Fibroblast of mammary gland (primary cell): ENCODE measurements at regions not wholly inside any gene's neighbourhood (a gene's known extent, or its start where the extent isn't known, plus 50 kb on each side); places are given as distances from the start of the nearest gene placed in this dataset.

ENCODE experiments used
- DNase-seq: peaks from one replicate; pipeline ENCODE4 v3.0.0-alpha.2; 2010; ENCODE audit warnings: low read depth
- H3K4me3 ChIP-seq: 2 replicates; pipeline ENCODE4 v1.5.1; 2011; ENCODE audit warnings: low read depth, mild to moderate bottlenecking, low read length, moderate library complexity; ENCODE audit not compliant: control insufficient read depth
- TF ChIP-seq, protein P1 (sequence below): conservative IDR thresholded peaks from 2 replicates; pipeline ENCODE4 v1.5.1; 2011; ENCODE audit warnings: low read depth, low read length, inconsistent platforms; ENCODE audit not compliant: control insufficient read depth, insufficient read depth

DNA sequence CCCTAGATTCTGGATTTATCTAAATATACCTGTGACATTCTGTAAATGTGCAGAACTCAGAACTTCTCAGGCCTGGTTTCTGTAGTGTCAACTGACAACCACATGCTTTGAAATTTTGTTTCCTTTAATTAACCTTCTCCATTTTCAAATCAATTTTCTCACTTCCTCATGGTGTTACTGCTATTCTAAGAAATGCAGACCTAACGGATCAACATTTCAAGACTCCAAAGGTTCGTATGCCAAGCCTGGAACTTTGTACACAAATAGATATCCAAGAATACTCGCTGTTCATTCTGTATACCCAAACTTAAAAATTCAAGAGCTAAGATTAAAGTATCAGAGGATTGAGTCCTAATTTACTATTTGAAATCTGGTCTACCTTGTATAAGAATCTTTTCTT lies 88.1 kb downstream of the SLC24A2 start:
- H3K4me3 ChIP-seq, result no peak overlapping the region
- TF ChIP-seq, protein P1, sequence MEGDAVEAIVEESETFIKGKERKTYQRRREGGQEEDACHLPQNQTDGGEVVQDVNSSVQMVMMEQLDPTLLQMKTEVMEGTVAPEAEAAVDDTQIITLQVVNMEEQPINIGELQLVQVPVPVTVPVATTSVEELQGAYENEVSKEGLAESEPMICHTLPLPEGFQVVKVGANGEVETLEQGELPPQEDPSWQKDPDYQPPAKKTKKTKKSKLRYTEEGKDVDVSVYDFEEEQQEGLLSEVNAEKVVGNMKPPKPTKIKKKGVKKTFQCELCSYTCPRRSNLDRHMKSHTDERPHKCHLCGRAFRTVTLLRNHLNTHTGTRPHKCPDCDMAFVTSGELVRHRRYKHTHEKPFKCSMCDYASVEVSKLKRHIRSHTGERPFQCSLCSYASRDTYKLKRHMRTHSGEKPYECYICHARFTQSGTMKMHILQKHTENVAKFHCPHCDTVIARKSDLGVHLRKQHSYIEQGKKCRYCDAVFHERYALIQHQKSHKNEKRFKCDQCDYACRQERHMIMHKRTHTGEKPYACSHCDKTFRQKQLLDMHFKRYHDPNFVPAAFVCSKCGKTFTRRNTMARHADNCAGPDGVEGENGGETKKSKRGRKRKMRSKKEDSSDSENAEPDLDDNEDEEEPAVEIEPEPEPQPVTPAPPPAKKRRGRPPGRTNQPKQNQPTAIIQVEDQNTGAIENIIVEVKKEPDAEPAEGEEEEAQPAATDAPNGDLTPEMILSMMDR, result no peak
- DNase-seq, result no peak

DNA sequence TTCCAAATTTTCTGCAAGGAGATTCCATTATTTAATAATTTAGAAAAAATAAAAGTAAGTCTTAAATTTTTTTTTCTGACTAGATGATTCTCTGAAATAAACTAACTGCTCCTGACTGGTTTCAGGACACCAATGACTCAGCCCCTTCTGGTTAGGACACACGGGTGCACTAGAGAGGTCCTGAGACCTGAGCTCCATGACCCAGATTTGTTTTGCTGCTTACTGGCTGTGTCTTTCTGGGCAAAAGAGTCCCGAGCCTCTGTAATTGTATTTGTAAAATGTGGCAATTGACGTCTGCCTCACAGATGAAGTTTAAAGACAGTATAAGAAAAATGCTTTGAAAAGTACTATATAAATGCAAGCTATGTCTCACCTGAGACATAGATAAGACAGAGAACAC lies 89.1 kb downstream of the SLC24A2 start:
- TF ChIP-seq, protein P1, result no peak
- no peak overlapping the region for H3K4me3 ChIP-seq
- no peak for DNase-seq

DNA sequence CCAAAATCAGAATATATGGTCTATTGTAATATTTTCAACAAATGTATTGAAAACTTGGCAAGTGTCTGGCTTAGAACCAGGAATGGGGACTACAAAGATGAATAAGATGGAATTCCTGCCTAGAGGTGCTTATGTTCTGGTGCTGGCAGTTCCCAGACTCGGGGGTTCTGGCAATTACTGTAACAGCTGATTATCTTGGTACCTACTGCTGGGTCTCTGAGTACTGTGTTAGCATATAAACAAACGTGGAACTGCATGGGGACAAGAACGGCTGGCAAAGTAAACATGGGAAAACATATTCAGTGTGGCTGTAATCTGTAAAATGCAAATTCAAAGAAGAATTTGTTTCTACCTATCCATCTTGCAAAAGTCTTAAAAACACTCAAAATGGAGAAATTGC lies 89.9 kb downstream of the SLC24A2 start:
- H3K4me3 ChIP-seq, result no peak overlapping the region
- TF ChIP-seq, protein P1, result no peak
- DNase-seq, result no peak

DNA sequence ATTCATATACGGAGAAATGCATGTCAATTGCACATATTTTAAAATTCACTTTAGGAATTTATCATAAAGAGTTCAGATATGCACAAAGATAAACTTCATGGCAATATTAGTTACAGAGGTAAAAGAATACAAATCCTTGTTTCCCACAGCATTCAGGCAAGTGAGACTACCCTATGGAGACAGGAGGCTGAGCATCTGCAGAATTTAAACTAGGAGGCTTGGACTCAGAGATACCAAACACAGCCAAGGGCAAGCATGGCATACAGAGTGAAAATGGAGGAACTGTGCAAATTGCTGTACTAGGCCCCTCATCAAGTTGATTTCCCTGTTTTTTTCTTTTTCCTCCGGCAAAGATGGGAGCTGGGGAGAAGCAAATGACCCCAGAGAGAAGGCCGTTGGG lies 94.2 kb downstream of the SLC24A2 start:
- TF ChIP-seq, protein P1, result no peak
- no peak overlapping the region for H3K4me3 ChIP-seq
- no peak for DNase-seq

DNA sequence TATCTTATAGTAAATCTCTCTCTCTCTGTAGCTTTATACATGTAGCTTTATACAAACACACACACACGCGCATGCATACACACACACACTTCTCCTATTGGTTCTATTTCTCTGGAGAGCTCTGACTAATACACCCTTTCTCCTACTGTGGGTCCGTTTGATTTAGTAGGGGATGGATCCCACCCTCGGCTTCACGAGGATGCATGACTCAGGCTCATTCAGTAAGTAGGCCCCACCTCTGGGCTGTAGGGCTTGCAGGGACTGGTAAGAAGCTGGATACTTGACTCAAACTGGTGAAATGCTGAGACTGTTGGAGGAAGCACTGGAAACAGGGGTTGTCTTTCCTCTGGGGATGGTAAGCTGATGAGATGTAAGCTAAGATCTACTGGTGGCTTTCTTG lies 98.7 kb downstream of the SLC24A2 start:
- TF ChIP-seq, protein P1, result no peak
- peak; percentile 70 for DNase-seq
- no peak overlapping the region for H3K4me3 ChIP-seq

DNA sequence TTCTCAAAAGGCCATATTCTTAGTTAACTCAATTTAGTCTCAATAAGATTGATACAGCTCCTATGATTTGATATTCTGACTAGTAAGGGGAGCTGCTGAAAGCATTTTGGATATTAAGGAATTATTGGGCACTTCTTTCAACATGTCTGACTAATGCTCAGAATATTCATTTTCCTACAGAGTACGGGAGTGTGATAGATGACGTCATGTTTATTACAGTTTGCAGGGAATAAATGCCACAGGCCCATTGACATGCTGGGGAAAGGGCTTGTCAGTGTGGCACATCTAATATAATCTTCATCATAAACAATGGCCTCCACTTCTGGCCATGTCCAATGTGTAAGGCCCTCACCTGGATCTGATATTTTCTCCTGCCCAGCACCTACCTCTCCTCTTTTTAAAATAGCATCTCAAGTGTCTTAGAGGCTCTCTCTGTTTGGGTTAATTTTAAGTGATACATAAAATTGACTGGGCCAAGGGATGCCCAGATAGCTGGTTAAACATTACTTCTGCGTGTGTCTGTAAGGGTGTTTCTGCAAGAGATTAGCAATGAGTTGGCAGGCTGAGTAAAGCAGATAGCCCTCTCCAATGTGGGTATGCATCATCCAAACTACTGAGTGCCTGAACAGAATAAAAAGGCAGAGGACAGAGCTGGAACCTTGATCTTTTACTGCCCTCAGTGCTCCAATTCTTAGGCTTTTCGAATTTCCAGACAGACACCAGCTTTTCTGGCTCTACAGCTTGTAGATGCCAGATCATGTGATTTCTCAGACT lies 99.3 kb downstream of the SLC24A2 start:
- TF ChIP-seq, protein P1, result no peak

More for the DNA sequence above, 99.3 kb downstream of the SLC24A2 start:
- DNase-seq, result peak; percentile 34
- H3K4me3 ChIP-seq, result no peak overlapping the region
